ENCODE measurements at regions not wholly inside any gene's neighbourhood (a gene's known extent, or its start where the extent isn't known, plus 50 kb on each side); places are given as distances from the start of the nearest gene placed in this dataset.
"Not testable (repeated sequence)": the region's sequence is repeated elsewhere in the genome, so short reads cannot be mapped to it uniquely, and the experiment has no call there.

DNA sequence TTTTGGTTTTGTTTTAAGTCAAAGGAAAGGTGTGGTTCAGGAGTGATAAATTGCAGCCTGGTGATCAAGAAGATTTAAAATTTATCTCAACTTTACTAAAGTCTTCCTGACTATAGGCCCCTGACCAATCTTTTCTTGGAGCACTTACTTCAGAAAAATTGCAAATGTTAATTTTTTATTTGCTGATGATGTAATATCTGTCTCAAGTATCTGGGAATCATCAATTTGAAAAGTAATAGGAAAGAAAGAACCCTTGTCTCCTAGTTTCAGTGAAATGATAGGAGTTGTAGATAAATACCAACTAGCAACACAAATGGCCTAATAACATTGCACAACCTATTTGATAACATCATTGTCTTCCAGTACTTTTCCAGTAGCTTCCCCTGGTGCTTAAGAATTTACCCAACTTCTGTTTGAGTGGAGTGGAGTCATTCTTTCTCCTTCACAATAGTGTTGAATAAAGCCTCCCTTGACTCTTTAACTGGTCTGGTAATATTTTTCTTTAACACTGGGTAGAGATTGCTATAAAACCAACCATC is 648.3 kb upstream of the ADGRB3 start:
- DNase-seq, result no peak

DNA sequence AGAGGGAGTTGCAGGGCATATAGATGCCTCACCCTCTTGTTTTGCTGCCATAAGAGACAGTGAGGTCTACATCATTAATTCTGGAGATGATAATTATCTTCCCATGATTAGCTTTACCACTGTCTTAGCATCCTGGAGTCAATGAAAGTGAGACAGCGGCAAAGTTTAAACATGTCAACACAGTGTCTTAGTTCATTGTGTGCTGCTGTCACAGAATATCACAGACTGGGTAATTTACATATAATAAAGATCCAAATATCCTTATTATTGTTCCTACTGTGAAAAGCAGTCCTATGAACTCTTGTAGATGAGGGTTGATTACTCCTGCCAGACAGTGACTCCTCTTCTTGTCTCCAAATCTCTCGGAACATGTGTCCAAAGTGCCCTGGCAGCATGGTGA is 658.6 kb upstream of the ADGRB3 start:
- DNase-seq, result no peak

DNA sequence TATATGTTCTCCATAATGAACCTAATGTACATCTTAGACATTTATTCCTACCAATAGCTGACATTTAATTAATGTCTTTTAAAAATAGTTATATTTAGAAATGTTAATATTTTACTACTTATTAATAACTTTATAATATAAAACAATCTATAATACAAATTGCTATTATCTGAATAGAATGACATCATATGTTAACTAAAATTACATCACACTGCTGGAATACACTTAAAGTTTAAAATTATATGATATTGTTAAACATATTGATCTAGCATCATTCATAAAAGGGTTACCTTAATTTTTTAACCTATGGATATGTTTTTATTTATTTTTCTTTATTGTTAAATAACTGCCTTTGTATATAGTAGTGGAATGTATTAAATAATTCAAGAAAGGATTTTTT is 660.2 kb upstream of the ADGRB3 start:
- DNase-seq, result no peak

DNA sequence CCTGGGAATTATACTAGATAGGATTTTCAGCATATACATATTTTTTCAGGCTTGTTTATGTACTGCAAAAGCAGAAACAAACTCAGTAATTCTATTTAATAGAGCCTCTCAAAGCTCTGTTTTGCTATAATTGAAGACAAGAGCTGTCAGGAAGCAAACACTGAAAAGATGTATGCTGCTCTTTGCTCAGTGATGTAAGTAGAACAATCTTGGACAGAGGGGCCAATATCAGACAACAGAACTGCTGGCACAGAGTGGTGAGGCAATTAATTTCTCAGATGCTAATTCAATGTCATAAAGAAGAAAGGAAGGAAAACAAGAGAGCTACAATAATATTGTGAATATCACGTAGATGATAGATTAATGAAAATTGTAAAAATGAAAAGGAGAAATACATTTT is 663.3 kb upstream of the ADGRB3 start:
- no peak for DNase-seq

DNA sequence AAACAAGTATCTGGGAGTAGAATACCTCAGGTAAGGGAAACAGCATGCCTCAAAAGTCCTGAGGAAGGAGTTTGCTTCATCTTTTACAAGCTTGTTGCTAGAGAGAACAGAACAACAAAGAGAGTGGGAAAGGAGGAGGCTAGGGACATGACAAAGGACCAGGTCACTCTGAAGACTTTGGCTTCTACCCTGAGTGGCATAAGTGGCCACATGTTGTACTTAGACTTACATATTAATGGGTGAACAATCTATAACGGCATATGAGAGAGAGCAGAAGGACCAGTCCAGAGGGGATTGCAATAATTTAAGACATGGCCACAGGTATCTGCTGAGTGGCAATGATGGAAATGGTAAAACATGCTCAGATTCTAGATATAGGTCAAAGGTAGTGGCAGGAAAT is 668.3 kb upstream of the ADGRB3 start:
- DNase-seq, result no peak

DNA sequence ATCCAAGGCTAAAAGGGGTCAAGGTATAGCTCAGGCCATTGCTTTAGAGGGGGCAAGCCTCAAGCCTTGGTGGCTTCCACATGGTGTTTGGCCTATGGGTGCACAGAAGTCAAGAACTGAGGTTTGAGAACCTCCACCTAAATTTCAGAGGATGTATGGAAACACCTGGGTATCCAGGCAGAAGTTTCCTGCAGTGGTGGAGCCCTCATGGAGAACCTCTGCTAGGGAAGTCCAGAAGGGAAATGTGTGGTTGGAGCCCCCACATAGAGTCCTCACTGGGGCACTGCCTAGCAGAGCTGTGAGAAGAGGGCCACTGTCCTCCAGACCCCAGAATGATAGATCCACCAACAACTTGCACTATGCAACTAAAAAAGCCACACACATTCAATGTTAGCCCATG is 678.7 kb upstream of the ADGRB3 start:
- no peak for DNase-seq

DNA sequence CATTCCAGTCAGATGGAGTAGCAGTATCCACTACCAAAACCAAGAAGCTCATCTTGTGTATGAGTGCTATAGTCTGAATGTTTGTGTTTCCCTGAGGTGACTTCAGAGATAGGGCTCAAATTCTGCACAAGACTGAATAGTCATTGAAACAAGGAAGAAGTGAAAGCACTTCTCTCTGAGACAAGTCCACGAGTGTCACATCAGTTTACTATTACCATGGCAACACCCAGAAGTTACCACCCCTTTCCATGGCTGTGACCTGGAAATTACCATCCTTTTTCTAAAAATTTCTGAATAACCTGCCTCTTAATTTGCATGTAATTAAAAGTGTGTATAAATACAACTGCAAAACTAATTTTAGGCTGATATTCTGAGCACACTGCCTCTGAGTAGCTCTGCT is 682.1 kb upstream of the ADGRB3 start:
- no peak for DNase-seq

DNA sequence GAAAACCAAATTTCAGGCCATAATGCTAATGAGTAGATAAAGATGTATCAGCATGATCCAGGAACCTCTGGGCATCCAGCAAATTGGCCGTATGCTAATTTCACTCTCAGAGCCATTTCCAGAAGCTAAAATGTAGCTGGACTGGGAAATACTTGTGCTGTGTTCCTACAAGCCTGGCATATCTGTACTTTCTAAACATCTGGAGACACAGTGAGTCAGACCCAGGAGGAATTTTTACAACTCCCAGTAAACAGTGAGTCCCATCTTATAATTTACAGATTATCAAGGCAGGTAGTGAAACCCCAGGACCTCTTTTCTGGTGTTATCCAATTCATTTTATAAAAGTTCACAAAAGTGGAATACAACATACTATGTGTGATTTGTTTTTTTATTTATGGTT is 683.0 kb upstream of the ADGRB3 start:
- DNase-seq, result no peak

DNA sequence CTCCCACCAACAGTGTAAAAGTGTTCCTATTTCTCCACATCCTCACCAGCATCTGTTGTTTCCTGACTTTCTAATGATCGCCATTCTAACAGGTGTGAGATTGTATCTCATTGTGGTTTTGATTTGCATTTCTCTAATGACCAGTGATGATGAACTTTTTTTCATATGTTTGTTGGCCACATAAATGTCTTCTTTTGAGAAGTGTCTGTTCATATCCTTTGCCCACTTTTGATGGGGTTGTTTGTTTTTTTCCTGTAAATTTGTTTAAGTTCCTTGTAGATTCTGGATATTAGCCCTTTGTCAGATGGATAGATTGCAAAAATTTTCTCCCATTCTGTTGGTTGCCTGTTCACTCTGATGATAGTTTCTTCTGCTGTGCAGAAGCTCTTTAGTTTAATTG is 687.3 kb upstream of the ADGRB3 start:
- DNase-seq, result not testable (repeated sequence)

DNA sequence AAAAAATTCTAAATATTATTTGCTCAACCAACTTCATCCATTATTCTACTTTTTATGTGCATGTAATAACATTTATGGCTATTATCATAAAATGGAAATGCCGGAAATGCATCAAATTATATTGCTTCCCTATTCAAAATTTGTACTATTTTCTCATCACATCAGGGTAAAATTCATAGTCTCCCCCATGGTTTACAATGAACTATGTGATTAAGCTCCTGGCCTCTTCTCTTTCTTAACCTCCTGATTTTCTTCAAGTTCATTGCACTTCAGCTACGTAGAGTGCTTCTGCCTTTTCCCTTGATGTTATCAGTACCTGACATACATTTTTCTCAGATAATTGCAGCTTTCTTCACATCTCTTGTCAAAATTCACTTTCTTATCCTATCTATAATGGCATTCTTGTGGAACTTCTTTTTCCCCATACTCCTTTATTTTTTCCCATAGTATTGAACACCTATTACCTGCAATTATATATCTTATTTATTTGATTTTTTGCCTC is 699.1 kb upstream of the ADGRB3 start:
- DNase-seq, result no peak

DNA sequence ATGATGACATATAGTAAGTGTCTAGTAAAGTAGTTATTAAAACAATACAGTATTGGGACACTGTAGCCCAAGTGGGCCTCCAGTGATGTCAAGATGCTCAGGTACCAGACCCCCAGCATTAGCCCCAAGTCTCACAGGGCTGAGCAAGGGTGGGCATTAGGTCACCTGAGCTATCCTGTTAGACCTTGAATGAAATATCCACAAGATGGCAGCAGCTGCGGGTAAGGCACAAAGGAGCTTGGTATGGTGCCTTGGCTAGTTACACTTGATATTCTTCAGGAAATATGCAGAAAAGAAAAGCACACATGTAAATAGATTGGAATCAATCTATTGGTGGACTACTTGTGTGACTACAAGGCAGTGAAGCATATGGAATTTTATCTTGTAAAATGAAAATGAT is 701.8 kb upstream of the ADGRB3 start:
- DNase-seq, result no peak

DNA sequence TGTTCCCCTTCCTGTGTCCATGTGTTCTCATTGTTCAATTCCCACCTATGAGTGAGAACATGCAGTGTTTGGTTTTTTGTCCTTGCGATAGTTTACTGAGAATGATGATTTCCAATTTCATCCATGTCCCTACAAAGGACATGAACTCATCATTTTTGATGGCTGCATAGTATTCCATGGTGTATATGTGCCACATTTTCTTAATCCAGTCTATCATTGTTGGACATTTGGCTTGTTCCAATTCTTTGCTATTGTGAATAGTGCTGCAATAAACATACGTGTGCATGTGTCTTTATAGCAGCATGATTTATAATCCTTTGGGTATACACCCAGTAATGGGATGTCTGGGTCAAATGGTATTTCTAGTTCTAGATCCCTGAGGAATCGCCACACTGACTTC is 712.5 kb upstream of the ADGRB3 start:
- DNase-seq, result not testable (repeated sequence)

DNA sequence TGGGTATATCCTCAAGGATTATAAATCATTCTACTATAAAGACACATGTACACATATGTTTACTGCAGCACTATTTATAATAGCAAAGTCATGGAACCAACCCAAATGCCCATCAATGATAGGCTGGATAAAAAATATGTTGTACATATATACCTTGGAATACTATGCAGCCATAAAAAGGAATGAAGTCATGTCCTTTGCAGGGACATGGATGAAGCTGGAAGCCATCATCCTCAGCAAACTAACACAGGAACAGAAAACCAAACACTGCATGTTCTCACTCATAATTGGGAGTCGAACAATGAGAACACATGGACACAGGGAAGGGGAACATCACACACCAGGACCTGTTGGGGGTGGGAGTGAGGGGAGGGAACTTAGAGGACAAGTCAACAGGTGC is 715.0 kb upstream of the ADGRB3 start:
- DNase-seq, result not testable (repeated sequence)

DNA sequence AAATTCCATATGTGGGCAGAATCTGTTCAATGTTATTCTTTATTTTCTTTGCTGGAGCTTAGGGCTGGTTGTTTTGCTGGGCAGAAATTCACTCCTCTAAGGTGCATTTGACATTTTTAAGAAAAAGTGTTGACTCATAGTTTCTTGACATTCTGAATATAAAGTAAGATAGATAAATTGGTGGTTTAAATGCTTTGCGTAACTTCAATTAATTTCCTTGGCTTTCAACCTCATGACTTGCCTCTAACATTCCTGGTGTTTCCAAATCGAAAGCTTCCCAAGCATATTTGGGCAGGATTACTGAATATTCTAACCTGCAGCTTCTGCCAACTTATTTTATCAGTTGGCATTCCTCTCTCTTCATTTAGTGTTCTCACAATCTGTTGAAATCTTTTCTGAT is 718.7 kb upstream of the ADGRB3 start:
- no peak for DNase-seq

DNA sequence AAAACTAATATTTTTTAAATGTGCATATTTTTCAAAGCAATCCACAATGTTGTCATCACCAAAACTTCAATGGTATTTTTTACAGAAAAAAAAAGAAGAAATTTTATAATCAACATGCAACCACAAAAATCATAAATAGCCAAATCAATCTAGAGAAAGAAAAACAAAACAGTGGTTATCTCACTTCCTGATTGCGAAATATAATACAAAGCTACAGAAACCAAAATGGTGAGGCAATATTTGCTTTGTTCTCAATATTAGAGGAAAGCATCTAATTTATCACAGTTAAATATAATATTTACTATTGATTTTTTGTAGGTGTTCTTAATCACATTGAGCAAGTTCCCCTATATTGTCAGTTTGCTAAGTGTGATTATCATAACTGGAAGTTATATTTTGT is 720.7 kb upstream of the ADGRB3 start:
- DNase-seq, result no peak

DNA sequence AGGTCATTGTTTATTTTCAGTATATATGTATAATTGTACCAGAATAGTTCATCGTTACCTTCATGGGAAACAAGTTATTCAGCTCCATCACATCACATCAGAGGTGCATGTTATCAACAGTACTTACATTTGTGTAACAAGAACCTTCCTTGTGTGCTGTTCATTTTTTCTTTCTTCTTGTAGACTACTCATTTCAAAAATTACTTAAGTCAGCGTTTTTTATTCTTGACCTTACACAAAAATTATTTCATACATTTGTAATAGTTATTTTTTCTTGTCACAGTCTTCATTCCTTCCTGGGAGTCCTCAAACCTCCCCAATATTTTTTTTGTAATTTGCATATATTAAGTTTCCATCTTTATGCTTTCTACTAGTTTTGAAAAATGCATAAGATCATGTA is 725.7 kb upstream of the ADGRB3 start:
- DNase-seq, result no peak

DNA sequence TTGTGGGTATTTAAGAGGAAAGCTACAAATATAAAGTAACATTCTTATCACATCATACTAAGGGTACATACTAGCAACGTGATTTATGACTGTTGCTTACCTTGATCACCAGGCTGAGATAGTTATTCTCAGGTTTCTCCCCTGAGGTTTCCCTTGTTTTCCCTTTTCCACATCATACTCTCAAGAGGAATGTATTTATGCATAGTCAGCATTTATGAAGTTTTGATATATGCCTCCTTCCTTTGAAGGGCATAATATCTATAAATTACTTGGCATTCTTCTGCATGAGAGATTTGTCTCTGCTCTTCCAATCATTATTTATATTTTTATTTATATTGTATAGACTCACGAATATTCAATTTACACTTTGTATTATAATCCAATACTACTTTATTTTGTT is 726.7 kb upstream of the ADGRB3 start:
- DNase-seq, result no peak

DNA sequence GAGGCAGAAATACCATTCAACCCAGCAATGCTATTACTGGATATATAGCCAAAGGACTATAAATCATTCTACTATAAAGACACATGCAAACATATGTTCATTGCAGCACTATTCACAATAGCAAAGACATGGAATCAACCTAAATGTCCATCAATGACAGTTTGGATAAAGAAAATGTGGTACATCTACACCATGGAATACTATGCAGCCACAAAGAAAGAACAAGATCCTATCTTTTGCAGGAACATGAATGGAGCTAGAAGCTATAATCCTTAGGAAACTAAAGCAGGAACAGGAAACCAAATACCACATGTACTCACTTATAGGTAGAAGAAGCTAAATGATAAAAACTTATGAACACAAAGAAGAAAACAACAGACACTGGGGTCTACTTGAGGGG is 730.3 kb upstream of the ADGRB3 start:
- DNase-seq, result not testable (repeated sequence)

DNA sequence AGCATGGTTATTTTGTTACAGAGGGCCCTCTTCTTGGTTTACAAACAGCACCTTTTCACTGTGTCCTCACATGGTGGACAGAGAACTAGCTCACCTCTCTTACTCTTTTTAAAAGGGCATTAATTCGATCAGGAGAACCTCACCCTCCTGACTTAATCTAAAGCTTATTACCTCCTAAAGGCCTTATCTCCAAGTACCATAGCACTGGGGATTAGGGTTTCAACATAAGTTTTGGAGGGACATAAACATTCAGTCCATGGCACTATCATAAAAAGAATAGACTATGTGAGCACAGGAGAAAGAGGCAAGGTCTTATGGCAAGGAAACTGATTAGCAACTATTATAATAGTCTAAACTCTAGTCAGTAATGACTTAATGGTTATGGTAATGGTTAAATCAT is 736.2 kb upstream of the ADGRB3 start:
- DNase-seq, result no peak

DNA sequence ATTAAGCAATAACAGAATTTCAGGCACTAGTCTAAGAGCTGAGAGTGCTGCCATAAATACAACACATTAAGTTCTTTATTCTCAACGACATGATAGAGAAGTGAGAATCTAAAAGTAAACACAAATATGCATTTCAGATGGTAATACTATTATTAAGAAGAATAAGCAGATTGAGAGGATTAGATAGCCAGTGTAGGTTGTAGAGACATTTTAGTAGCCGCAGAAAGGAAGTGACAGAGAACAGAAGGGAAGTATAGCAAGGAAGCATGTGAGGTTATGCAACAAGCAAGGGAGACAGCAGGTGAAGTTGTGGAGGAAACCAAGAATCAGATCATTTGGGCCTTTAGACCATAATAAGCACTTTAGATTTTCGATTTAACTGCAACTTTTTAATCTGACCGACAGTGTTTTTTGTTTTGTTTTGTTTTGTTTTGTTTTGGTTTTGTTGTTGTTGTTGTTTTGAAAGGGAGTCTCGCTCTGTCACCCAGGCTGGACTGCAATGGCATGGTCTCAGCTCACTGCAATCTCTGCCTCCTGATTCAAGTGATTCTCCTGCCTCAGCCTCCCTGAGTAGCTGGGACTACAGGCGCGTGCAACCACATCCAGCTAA is 737.0 kb upstream of the ADGRB3 start:
- no peak for DNase-seq

DNA sequence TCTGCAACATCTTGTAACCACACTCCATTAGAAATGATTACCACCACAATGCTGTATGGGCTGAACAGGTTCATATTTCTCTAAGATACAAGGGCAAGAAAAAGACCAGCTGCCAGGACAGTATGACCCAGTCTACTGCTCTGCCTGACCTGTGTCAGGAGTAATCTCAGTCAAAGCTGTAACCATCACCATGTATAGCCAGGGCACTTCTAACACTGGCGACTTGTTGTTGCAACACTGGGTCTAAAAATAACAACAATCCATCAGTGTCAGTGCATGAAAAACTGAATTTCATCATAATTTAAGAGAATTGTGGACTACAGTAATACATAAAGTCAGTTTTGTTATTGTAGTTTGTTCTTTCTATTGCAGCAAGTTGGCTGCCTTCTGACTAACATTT is 738.6 kb upstream of the ADGRB3 start:
- no peak for DNase-seq

DNA sequence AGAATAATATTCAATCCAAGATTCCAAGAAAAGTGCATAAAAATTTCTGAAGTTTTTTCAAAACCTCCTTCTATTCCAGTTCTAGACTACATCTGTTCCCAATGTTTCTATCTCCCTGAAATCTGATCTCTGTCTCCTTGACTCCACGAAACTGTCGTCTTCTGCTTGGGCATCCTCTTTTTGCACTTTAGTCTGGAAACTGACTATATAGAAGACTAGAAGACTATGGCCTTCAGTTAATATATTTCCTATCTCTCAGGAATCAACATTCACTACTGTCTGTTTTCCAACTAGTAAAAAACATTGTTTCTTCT is 745.4 kb upstream of the ADGRB3 start:
- DNase-seq, result no peak

DNA sequence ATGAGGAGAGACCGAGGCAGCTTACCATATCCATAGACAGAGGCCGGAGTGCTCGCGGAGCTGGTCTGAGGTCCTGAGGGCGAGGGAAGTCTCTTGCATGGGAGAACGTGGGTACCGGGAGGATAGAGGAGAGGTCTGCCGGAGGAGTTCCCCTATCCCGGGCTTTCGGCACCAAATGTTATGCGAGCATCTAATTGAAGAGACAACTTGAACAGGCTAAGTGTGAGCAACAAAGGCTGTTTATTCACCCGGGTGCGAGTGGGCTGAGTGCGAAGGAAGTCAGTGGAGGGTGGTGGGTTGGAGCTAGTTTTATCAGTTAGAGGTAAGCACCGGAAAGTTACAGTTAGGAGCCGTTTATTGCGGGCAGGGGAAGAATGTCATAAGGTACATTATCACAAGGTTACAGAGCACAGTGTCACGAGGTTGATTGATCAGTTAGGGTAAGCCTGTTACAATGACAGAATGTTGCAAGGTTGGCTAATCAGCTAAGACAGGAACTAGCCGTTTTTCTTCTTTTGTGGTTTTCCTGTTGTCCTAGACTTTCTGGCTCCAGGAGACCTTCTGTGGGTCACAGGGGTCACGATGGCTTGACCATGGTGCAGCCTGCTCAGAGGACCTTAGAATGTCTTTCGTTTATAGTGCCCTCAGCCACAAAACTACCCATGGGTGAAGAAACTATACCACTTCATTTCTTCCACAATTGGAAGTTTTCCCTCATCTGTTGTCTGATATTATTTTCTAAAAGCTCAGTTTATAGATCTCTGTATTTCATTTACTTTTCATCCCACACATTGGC is 746.0 kb upstream of the ADGRB3 start:
- no peak for DNase-seq

DNA sequence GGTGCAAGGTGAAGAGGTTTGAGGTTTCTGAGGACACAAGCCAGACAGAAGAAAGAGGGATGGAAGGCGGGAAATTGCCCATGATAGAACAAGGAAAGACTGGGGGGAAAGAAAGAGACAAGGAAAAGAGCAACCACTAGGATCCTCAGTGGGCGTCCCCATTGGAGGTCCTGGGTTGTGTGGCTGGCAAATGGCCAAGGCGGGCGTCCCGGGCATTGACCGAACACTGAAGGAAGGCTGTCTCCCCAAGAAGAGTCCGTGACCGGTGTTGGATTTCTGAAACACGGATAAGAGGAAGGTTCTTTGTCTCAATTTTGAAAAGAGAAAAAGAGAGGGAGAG is 746.6 kb upstream of the ADGRB3 start:
- no peak for DNase-seq

All from NCI-H1092 (cell line).